ENCODE measurements at regions not wholly inside any gene's neighbourhood (a gene's known extent, or its start where the extent isn't known, plus 50 kb on each side); places are given as distances from the start of the nearest gene placed in this dataset.
A peak's percentile ranks its signal among the peaks of the same experiment; 100 is the strongest.
"Not testable (repeated sequence)": the region's sequence is repeated elsewhere in the genome, so short reads cannot be mapped to it uniquely, and the experiment has no call there.

DNA sequence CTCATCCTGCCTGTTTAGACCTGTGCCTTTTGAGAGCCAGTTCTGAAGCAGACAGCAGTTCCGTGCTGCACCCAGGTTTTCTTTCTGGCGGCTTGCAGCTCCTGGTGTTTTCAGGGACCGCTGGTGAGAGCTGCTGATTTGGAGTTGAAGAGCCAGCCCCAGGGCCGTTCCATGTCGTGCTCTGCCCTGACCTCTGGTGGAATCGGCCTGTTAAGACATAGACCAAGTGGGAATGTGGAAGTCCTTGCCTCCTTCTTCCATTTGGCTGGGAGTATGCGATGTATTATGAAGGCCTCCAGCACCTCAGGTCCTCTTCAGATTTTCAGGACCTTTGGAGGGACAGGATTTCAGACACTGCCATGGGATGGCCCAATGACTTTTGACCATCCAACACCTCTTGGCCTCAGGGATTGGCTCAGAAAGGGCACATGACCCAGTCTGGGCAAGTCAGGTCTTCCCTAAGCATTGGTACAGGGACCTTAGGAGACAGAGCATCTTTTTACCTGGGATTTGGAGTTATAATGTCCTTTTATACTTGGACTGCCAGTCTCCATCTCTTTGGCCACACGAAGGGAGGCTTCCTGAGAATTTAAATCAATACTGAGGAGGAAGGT is 136.1 kb upstream of the CLINT1 start:
- in situ Hi-C loops (cut with HindIII; ENCODE audit: low pct_unique_long_range_greater_than_20kb, low sequenced_read_pairs): no loop called here
- DNase-seq (ENCODE audit: low read depth): peak; percentile 27

DNA sequence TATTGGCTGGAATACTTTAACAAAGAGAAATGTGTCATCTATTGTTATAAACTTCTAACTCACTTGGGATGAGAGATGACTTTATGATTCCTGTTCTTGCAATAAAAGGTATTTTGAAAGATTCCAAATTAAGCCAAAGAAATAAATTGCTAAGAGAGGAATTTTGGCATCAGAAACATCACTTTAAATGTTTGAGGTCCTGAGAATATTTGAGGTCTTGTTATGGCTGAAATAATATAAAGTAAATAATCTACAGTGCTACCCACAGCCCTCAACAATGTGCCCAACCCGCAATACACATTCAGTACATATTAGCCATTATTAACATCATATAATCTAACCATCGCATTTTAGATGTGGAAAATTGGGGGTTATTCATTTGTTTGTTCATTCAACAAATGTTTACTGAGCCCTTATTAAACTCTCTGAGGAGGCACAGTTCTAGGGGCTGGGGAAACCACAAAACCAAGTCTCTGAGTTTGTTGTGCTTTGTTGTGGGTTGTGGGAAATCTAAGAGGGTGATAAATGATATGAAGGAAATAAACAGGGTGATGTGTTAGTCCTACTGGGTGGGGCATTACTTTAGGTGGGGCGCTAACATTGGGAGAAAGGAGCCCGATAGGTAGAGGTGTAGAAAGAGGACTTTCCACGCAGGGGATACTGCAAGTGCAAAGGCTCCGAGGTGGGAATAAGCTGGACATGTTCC is 135.2 kb upstream of the CLINT1 start:
- DNase-seq (ENCODE audit: low read depth): no peak
- in situ Hi-C loops (cut with HindIII; ENCODE audit: low pct_unique_long_range_greater_than_20kb, low sequenced_read_pairs): no loop called here

GRCh38 chr5:157993201-157993600 is 134.3 kb upstream of the CLINT1 start:
- in situ Hi-C loops (cut with HindIII; ENCODE audit: low pct_unique_long_range_greater_than_20kb, low sequenced_read_pairs): no loop called here
- no peak for DNase-seq (ENCODE audit: low read depth)

DNA sequence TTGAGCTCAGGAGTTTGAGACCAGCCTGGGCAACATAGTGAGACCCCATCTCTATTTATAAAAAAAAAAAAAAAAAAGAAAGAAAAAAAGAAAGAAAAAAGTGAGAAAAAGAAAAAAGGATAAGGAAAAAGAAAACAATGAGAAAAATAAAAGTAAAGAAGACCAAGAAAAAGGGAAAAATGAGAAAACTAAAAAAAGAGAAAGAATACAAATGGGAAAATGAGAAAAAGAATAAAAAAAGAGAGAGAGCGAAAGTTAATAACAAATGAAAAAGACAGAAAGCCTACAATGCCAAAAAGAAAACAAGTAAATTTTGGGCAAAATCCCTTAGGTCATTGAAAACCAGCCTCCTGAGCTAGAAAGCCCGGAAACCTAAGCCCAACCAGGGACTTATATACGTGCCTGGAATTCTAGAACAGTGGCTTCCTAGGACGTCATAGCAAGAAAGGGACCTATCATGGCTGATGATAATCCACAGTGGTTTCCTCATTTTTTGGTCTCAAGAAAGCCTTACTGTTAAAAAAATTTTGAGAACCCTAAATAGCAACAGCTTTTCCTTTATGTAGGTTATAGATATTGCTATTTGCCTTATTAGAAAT is 131.7 kb upstream of the CLINT1 start:
- in situ Hi-C loops (cut with HindIII; ENCODE audit: low pct_unique_long_range_greater_than_20kb, low sequenced_read_pairs): no loop called here
- no peak for DNase-seq (ENCODE audit: low read depth)

- in situ Hi-C loops (cut with HindIII; ENCODE audit: low pct_unique_long_range_greater_than_20kb, low sequenced_read_pairs): no loop called here
- DNase-seq (ENCODE audit: low read depth): no peak
These were observed 130.4 kb upstream of the CLINT1 start for GRCh38 chr5:157989296-157989695.

DNA sequence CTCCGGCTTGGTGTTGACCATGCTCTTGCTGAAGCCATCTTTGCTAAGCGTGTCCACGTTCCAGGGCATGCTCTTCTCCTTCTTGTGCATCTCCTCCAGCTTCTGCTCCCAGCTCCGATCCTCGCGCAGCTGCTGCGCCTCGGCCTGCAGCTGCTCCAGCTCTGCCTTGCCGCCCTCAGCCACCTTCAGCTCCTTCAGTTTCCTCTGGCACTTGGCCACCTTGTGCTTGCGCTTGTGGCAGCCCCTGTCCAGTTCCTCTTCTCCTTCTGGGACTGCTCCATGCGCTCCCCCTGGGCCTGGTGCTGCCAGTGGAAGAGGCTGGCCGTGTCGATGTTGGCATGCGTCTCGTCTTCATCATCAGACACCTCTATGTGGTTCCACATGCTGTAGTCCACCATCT is 128.3 kb upstream of the CLINT1 start:
- in situ Hi-C loops (cut with HindIII; ENCODE audit: low pct_unique_long_range_greater_than_20kb, low sequenced_read_pairs): no loop called here

GRCh38 chr5:157986431-157986990 is 127.6 kb upstream of the CLINT1 start:
- in situ Hi-C loops (cut with HindIII; ENCODE audit: low pct_unique_long_range_greater_than_20kb, low sequenced_read_pairs): no loop called here
- DNase-seq (ENCODE audit: low read depth): no peak

More for the DNA sequence above, 128.3 kb upstream of the CLINT1 start:
- no peak for DNase-seq (ENCODE audit: low read depth)

DNA sequence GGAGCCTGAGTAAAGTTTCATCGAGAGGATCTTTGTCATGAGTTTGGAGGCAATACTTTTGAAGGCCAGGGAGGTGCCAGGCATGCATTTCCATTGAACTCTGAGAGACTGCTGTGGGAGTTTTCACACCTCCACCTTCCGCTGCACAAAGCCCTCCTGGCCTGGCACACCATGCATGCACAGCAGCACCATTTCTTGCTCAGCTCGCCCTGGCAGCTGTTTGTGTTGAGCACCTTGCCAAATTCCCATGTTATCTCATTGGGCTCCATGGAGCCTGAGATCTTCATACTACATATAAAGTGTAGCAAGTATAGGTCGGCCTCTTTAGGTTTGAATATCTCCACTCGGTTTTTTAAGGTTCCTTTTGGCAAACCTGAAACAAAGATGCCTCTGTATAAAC is 125.7 kb upstream of the CLINT1 start:
- no peak for DNase-seq (ENCODE audit: low read depth)
- in situ Hi-C loops (cut with HindIII; ENCODE audit: low pct_unique_long_range_greater_than_20kb, low sequenced_read_pairs): no loop called here

GRCh38 chr5:157983906-157984551 is 125.1 kb upstream of the CLINT1 start:
- DNase-seq (ENCODE audit: low read depth): no peak
- in situ Hi-C loops (cut with HindIII; ENCODE audit: low pct_unique_long_range_greater_than_20kb, low sequenced_read_pairs): no loop called here

GRCh38 chr5:157978061-157978460 is 119.1 kb upstream of the CLINT1 start:
- in situ Hi-C loops (cut with HindIII; ENCODE audit: low pct_unique_long_range_greater_than_20kb, low sequenced_read_pairs): no loop called here
- no peak for DNase-seq (ENCODE audit: low read depth)

GRCh38 chr5:157976429-157976828 is 117.5 kb upstream of the CLINT1 start:
- in situ Hi-C loops (cut with HindIII; ENCODE audit: low pct_unique_long_range_greater_than_20kb, low sequenced_read_pairs): no loop called here
- no peak for DNase-seq (ENCODE audit: low read depth)

GRCh38 chr5:157972579-157972978 is 113.6 kb upstream of the CLINT1 start:
- DNase-seq (ENCODE audit: low read depth): no peak
- in situ Hi-C loops (cut with HindIII; ENCODE audit: low pct_unique_long_range_greater_than_20kb, low sequenced_read_pairs): no loop called here

DNA sequence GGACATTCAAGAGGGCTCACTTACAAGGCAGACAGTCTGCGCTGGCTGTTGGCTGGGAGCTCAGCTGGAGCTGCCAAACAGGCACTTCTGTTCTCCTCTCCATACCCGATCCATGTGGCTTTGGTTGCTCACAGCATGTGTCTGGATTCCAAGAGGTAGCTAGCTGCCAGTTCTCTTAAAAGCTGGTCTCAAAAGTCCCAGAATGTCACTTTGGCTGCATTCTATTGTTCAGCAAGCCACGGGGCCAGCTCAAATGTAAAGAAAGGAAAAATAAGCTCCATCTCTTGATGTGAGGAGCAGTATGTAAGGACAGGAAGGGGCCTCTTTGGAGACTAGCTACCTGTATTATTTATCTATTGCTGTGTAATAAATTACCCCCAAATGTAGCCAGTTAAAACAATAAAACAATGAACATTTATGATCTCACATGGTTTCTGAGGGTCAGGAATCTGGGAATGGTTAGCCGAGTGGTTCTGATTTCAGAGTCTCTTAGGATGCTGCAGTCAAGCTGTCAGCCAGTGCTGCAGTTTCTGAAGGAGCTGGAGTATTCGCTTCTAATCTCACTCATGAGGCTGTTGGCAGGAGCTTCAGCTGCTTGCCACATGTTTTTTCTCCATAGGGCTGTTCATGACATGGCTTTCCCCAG is 112.7 kb upstream of the CLINT1 start:
- DNase-seq (ENCODE audit: low read depth): no peak
- in situ Hi-C loops (cut with HindIII; ENCODE audit: low pct_unique_long_range_greater_than_20kb, low sequenced_read_pairs): no loop called here

GRCh38 chr5:157968570-157968969 is 109.6 kb upstream of the CLINT1 start:
- DNase-seq (ENCODE audit: low read depth); in situ Hi-C loops (cut with HindIII; ENCODE audit: low pct_unique_long_range_greater_than_20kb, low sequenced_read_pairs): not testable (repeated sequence)

DNA sequence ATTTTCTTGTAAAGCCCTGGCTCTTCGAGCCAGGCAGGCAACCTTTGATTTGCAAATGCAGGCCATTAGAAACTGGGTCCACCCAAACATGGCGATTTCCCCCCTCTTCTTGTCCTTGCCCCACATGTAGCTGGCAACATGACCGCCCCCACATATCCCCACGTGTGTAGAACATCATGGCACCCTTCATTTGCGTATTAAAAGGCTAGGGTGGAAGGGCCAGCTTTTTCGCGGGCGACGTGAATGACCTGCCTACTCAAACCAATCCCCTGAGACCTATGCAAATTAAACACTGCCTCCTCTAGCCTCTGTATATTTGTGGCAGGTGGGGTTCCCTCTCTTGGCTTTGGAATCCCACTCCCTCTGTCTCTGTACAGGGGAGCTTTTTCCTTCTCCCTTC is 107.0 kb upstream of the CLINT1 start:
- in situ Hi-C loops (cut with HindIII; ENCODE audit: low pct_unique_long_range_greater_than_20kb, low sequenced_read_pairs): no loop called here

GRCh38 chr5:157965040-157965678 is 106.2 kb upstream of the CLINT1 start:
- in situ Hi-C loops (cut with HindIII; ENCODE audit: low pct_unique_long_range_greater_than_20kb, low sequenced_read_pairs): no loop called here
- DNase-seq (ENCODE audit: low read depth): no peak

More for the DNA sequence above, 107.0 kb upstream of the CLINT1 start:
- no peak for DNase-seq (ENCODE audit: low read depth)

GRCh38 chr5:157963761-157964160 is 104.8 kb upstream of the CLINT1 start:
- no peak for DNase-seq (ENCODE audit: low read depth)
- in situ Hi-C loops (cut with HindIII; ENCODE audit: low pct_unique_long_range_greater_than_20kb, low sequenced_read_pairs): no loop called here

GRCh38 chr5:157963244-157963643 is 104.3 kb upstream of the CLINT1 start:
- in situ Hi-C loops (cut with HindIII; ENCODE audit: low pct_unique_long_range_greater_than_20kb, low sequenced_read_pairs): no loop called here
- DNase-seq (ENCODE audit: low read depth): no peak
